ENCODE measurements at regions not wholly inside any gene's neighbourhood (a gene's known extent, or its start where the extent isn't known, plus 50 kb on each side); places are given as distances from the start of the nearest gene placed in this dataset.
"Not testable (repeated sequence)": the region's sequence is repeated elsewhere in the genome, so short reads cannot be mapped to it uniquely, and the experiment has no call there.

DNA sequence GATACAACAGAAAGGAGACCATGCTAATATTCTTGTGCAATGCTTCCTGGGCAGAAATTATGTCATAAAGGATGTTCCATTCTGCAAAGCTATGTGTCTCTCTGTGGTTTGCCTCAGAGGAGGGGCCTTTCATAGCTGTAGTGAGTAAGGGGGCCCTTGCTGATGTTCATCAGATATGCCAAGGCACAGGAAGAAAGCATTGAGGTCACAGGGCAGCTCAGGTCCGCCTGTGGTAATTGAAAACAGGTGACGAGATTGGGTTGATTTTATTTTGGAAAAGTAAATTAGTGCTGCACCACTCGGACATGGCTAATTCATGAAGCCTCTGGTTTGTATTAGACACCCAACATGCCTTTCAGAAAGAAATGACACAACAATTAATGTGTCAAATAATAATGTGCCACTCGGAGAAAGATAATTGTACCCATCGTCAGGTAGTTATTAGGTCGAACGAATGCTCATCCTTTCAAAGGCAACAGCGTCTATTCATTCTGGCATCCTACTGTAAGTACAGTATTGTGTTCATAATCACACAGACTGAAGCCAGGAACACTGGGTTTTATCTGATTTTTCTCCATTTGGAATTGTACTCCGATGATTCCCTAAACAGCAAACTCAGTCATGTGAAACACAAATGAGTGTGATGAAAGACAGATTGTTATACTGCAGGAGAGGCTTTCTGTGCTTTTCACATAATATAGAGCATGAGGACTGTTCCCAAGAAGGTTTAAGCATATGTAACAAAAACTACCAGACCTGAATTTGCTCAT lies 421.6 kb upstream of the KLF12 start:
- no peak for DNase-seq

DNA sequence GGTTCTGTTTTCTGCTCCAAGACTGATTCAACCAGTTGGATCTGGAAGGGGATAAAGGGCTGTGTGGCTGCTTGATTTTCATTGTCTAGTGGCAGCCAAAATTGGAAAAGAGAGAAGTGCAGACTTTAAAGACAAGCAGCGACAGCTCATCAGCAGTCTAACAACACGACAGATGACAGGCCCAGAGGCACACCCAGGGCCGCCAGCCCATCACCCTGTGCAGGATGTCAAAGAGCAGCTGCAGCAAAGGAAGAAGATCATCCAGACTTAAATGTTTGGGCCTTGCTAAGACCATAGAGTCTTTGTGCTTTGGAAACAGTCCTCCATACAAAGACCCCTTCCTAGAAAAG lies 421.0 kb upstream of the KLF12 start:
- no peak for DNase-seq

DNA sequence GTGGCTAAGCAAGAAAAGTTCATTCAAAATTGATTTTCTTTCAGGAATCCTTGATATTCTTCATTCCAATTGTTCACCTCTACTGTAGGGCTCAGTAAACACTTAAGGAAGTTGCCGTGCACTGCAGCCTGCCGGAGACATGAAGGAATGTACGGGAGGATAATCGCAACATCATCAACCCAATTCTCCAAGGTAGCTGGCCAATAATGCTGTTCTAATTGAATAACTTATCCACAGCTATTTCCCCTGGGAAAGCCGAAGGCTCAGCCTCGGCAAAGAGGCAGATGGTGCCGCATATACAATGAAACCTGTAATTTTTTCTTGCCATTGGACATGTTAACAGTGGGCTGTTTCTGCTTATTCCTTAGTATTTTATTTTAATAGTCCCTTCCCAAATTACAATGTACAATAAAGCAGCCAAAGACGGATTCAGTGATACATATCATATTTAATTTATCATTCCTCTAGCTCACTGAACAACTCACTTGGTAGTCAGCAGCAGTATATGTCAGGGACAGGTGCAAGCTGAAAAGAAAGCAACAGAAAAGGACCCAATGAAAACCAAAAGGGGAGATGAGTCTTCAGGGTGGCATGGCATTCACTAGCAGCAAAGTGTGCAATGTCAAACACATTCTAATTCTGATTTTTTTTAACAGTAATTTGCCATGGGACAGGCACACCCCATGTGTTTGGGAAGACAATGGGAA lies 420.5 kb upstream of the KLF12 start:
- DNase-seq, result no peak

DNA sequence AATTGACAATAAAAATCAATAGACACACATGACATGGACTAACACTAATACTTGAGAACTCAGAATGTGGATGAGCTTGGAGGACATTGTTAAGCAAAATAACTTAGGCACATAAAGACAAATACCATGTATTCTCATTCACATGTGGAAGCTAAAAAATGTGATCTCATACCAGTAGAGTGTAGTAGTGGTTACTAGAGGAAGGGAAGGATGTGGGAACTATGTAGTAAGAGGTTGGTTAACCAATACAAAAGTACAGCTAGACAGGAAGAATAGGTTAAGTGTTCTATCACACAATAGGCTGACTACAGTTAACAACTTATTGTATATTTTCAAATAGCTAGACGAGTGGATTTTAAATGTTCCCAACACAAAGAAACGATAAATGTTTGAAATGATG lies 415.8 kb upstream of the KLF12 start:
- no peak for DNase-seq

DNA sequence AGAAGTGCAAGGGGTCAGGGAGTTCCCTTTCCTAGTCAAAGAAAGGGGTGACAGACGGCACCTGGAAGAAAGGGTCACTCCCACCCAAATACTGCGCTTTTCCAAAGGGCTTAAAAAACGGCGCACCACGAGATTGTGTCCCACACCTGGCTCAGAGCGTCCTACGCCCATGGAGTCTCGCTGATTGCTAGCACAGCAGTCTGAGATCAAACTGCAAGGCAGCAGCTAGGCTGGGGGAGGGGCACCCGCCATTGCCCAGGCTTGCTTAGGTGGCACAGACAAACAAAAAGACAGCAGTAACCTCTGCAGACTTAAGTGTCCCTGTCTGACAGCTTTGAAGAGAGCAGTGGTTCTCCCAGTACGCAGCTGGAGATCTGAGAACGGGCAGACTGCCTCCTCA lies 402.4 kb upstream of the KLF12 start:
- not testable (repeated sequence) for DNase-seq

DNA sequence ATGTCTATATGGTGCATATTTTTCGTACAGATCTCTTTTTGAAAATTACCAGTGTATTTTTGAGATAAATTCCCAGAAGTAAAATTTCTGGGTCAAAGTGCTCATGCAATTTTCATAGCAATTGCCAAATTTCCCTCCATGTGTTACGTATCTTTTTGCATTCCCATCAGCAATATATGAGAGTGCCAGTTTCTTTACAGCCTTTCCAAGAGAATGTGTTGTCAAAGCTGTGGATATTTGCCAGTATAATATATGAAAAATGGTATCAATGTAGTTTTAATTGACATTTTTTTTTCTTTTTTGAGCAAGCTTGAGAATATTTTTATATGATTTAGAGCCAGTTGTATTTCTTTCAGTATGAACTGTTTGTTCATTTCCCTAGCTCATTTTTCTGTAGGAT lies 399.0 kb upstream of the KLF12 start:
- no peak for DNase-seq

DNA sequence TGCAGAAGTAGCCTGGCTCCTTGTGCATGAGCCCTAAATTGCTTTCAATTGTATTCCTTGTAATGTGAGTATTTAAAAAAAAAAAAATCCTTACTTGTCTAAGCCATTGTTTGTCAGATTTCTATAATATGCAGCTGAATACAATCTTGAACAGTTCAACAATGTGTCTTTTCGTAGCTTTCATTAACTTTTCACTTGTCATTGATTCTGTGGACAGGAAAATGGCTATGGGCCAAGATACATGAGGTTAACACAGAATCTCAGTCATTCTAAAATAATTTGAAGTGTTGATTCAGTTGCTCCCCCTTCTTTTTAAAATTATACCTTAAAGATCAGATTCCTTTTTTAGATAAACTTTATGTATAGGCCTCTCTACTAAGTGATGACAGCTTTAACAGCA lies 395.8 kb upstream of the KLF12 start:
- no peak for DNase-seq

DNA sequence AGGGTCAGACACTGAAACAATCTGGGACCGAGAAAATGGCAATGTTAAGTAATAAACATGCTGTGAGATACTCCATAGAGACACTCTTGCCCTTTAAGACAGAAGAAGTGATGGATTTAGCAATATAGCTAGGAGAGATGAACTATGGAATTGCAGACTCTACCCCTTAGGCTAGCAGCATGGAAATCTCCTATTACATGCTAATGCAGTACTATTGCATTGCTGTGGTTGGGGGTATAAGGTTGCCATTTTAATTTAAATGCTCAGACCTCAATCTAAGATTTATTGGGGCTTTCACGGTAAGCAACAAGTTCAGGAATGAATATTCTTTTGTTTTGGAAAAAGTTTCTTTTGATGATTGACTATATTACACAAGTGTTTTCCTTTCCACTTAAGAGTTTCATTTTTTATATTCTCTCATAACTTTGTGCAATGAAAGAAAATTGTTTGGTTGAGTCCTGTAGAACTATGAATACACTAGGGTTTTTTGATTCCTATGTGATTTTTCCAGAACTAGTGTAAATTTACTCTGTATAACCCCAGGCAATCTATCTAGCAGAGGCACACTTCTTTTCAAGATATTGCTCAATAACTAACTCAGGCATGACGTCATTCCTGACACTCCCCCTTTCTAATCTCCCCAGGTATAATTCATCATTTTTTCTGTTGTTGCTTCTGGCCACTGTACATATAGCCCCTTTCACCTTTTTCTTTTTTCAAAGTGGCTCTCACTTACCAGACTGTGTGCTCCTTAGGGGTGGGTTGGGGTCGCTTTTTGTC lies 394.7 kb upstream of the KLF12 start:
- no peak for DNase-seq

DNA sequence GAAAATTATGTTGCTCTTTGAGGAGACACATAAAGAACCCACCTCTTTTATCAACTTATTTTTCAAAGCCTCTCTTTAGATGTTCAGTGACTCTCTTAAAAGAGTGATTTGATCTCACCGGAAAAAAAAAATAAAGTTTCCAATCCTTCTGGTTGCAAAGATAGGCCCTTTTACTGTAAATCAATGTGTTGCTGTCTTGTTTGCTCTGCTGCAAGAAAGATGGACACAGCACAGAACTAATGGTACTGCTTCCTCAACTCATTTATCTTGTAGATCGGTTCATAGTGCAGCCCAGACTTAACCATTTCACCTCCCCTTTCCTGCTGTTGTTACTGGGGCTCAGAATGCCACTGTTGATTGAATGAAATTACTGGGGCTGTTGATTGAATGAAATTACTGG lies 388.9 kb upstream of the KLF12 start:
- no peak for DNase-seq

DNA sequence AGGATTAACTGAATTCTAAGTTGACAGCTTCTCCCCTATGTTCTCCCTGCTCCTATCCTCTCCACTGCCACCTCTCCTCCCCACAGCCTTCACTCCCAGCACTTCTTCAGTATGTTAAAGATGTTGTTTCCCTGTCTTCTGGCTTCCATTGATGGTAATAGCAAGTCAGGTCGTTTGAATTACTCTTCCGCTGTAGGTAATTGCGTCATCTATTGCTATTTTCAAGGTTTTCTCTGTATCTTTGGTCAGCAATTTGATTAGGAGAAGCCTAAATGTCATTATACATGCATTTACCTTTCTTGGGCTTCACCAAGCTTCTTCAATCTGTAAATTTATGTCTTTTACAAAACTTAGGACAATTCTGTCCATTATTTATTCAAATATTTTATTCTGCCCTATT lies 377.3 kb upstream of the KLF12 start:
- no peak for DNase-seq

DNA sequence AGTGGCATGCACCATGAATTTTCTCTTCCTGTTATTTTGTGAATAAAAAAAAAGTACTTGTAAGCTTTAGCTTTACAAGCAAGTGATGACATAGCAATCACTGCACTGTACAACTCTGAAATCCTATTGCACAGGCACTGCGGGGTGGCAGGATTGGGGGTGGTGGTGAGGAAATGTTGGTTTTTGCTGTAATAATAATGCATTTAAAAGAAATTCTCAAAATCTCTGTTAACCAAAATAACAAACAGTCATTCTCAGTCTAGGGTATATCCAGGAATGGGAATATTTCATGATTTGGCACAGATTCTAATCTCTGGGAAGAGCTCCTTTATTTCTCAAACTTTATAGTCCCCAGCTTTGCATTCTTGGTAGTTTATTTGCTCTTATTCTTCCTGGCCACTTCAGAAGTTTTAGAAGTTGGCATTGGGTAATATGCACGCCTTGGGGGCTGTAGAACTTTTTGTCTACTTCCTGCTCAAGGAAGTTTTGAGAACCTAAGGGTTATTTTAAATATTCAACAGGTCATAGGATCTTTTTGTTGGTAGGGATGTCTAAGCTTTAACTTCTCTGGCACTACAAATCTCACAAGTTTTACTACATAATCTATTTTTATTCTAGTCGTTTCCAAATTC lies 353.0 kb upstream of the KLF12 start:
- DNase-seq, result no peak

DNA sequence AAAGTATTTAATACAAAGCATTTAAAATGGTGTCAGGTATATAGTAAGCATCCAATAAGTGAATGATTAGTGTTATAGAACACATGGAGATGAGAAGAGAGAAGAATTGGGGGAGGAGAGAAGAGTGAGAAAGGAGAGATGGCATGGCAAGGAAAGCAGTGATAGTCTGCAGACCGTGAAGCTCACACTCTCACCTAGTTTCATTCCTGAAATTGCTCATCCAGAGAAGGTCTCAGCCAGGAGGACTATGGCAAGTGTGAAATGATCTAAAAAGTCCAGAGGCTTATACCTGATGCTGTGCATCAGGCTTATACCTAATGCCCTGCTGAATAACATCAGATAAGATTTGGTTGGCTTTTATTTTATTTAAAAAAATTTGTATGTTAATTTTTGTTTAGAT lies 351.6 kb upstream of the KLF12 start:
- no peak for DNase-seq

DNA sequence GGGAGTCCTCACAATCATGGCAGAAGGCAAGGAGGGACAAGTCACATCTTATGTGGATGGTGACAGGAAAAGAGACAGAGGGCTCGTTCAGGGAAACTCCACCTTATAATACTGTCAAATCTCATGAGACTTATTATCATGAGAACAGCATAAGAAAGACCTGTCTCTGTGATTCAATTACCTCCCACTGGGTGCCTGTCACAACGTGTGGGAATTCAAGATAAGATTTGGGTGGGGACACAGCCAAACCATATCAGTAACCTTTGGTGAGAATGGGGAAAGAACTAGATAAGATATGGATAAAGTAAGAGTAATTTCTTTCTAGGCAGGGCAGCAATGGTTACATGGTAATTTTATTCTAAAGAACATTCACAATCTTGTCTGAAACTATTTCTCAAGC lies 344.9 kb upstream of the KLF12 start:
- no peak for DNase-seq

DNA sequence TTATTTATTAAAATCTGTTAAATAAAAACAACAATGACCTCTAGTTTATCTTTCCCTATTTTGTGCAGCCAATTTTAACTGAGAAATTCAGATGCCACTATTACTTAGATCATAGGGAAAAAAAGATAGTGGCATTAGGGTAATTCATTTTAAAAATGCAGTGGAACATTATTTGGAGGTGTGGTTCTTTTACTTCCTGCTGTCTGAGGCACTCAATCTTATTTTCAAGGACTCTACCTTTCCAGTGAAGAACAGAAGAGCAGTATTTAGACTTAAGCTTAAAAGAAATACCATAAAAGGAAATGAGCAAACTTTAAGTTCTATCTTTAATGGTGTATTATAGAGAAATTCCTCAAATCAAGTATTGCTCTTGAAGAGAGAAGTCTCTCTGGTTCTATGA lies 342.6 kb upstream of the KLF12 start:
- DNase-seq, result no peak

DNA sequence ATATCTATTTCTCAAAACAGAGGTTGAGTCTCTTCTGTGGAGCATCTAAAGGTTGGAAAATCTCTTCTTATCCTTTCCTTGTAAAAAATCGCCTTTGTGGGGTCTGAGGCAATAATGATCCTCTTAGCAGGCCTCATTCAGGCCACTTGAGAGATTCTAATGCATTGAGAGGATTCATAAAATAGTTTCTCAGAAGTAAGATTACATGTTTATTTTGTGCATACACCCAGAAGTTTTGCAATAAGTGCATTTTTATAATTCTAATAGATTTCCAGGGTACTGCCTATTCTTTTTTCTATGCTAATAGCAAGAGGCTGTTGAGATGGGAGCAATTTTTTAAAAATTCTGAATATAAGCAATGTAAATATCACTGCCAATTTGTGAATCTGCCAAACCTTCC lies 342.2 kb upstream of the KLF12 start:
- DNase-seq, result no peak

DNA sequence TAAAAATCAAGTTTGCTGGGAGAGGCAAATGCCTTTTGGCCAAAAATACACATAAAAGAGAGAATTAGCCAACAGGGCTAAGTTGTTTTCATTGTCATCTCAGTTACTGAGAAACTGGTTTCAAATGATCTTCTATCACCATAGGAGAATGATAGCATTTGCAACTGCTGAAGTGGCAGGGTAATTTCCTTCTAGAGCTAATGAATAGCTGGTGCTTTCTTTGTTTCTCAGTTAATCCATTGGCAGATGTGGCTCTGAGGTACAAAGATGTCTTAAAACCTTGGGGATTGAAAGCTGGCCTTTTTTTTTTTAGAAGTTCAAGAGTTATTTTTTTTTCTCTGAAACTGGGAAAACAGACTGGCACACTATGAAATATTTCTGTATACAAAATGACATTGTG lies 332.7 kb upstream of the KLF12 start:
- DNase-seq, result no peak

DNA sequence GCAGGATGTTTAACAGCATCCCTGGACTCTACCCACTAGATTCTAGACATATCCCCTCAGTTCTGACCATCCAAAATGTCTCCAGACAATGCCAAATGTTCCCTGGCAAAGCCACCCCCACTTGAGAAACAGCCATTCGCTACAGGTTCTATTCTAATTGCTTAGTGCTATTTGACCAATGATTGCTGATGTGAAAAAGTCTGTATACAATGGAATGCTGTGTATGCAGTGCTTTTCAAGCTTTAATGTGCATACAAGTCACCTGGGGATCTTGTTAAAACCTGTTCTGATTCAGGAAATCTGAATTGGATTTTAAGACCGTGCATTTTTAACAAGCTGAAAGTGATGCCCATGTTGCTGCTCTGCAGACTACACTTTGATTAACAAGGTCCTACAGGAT lies 331.8 kb upstream of the KLF12 start:
- no peak for DNase-seq

DNA sequence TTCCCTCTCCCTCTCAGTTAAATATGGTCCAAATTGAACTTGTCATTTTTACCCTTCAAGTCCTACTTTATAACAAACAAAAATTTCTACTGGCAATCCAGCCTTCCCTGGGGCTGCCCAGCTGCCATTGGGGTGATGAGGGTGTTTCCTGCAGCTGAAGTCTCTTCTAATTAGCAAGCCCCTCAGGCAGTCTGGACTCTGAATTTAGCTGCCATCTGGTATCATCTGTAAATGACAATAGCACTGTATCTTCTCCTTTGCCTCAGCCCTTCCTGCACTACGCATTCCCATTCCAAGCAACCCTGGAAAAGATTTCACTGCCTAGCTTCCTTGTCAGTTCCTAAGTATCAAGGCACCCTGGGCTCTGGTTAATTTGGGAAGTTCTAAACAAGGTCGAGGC lies 331.1 kb upstream of the KLF12 start:
- DNase-seq, result no peak

DNA sequence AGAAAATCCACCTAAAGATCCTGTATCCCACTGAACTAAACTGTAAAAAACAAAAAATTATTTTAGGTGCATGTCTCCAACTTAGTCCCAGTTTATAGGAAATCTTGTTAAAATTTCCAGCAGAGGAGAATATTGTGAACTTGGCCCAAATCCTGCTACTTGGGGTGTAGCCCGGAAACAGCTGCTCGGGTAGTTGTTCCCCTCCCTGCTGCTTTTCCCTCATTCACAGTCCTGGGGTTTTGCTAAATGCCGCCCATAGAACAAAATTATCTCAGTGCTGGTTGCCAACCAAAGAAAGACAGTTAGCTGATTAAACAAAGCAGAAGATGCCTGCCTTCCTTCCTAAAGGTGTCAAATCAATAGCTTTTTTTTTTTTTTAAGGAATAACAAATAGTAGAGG lies 330.5 kb upstream of the KLF12 start:
- no peak for DNase-seq

DNA sequence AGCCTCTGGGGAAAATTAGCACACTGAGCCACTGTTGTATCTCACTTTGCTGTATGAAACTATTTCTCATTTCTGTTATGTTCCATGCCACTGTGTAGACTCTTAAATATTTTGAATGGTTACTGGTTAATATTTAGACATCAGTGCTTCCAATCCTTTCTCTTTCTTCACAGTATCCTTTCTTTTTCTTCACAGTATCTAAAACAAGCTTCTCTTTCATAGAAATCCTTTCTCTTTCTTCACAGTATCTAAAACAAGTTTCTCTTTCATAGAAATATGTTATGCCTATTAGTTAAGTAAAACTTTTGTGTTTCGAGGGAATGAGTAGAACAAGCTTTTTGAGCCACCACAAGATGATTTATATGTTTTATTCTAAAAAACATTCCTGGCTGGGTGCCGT lies 326.8 kb upstream of the KLF12 start:
- DNase-seq, result no peak

DNA sequence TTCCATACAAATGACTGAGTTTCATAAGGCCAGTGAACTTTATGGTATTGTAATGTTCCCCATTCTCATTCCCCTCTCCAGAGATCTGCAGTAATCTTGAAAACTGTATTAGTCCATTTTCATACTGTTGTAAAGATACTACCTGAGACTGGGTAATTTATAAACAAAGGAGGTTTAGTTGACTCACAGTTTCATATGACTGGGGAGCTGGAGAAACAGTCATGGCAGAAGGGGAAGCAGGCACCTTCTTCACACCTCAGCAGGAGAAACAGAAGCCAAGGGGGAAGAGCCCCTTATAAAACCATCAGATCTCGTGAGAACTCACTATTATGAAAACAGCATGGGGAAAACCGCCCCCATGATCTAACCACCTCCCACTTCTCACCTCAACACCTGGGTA lies 318.7 kb upstream of the KLF12 start:
- DNase-seq, result no peak

DNA sequence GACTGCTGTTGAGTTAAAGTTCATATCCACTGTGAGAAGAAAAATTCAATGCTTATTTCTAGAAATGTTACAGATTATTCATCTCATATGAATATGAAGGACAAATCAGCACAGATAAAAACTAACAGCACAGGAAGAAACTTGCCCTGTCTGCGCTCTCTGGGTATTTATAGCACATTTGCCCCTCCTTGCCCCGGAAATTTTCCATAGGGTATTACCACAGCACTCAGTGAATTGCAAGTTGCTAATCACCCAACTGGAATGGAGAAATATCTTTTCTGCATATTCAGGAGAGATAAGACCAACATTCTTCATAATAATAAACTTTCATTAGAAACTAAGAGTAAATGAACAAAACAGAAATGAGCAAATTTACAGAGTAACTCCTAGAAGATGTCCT lies 318.0 kb upstream of the KLF12 start:
- DNase-seq, result no peak

DNA sequence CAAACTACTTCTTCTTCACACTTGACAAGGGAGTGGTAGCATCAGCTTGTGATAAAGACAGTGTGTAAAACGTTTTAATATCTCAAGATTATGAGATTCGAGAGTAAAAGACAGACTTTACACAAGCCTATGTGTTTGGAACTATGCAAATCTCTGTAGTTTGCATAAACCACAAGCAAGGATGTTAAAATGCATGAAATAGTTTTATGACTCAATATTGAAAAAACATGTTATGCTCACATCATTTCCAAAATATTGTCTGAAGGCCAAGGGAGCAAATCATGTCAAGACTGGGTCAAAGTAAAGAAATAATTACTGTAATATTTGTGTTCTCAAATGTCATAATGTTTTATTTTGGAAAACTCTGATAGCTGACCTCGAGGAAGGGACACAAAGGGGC lies 316.8 kb upstream of the KLF12 start:
- no peak for DNase-seq

DNA sequence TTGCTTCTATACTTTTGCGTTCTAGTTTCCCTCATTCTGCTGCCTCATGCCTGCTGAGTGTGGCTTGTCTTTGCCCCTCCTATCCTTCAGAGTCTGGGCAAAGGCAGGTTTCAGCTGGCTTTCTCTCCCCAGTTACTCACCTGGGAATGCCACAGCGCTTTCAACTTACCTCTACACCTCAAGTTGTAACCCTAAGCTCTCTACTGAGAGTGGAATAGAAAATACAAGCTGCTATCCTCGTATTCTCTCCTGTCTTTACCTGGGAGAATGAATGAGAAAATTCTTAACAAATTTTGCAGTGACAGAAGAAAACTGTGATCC lies 316.3 kb upstream of the KLF12 start:
- DNase-seq, result no peak

Data from NCI-H1436 (cell line).